ENCODE measurements at regions not wholly inside any gene's neighbourhood (a gene's known extent, or its start where the extent isn't known, plus 50 kb on each side); places are given as distances from the start of the nearest gene placed in this dataset.
A peak's percentile ranks its signal among the peaks of the same experiment; 100 is the strongest.

- no peak for DNase-seq (ENCODE audit: low spot score)
- Histone ChIP-seq H2AFZ (no peak overlapping the region), H3K9me2 (replicated peaks; ENCODE audit: insufficient read depth) (no peaks in the 10 kb centered on the region), H3K4me1 (ENCODE audit: insufficient read depth) (no peaks in the 10 kb centered on the region), H3K4me3 (no peak overlapping the region), H3K4me2 (no peak overlapping the region), H3K9me3 (ENCODE audit: low read depth) (no peaks in the 10 kb centered on the region), H3K27ac (no peak overlapping the region), H4K20me1 (ENCODE audit: insufficient read depth, poor library complexity, severe bottlenecking) (no peaks in the 10 kb centered on the region), H3K36me3 (replicated peaks; ENCODE audit: insufficient read depth, low read depth) (no peaks in the 10 kb centered on the region), H3K79me2 (no peaks in the 10 kb centered on the region), H3K27me3 (no peaks in the 10 kb centered on the region)
- WGBS (ENCODE audit: low lambda C conversion rate, missing lambda C conversion rate): 74% methylated on average over 2 of the region's 2 CpGs
- TF ChIP-seq EZH2phosphoT487 (IDR thresholded peaks at IDR 0.05; ENCODE audit: low read depth, severe bottlenecking, unreplicated experiment) (no peak), EZH2 (IDR thresholded peaks at IDR 0.05; ENCODE audit: borderline replicate concordance) (no peak), CTCF (IDR thresholded peaks at IDR 0.05; ENCODE audit: poor library complexity) (no peak)
Measured at GRCh38 chr3:104878395-104878794, 488.3 kb upstream of the ALCAM start.

GRCh38 chr3:104879919-104880318 is 486.8 kb upstream of the ALCAM start:
- Histone ChIP-seq H3K27ac (no peak overlapping the region), H3K79me2 (no peaks in the 10 kb centered on the region), H3K9me2 (replicated peaks; ENCODE audit: insufficient read depth) (no peaks in the 10 kb centered on the region), H3K9me3 (ENCODE audit: low read depth) (no peaks in the 10 kb centered on the region), H2AFZ (peak overlapping the region; percentile 7), H3K27me3 (no peaks in the 10 kb centered on the region), H4K20me1 (ENCODE audit: insufficient read depth, poor library complexity, severe bottlenecking) (no peaks in the 10 kb centered on the region), H3K36me3 (replicated peaks; ENCODE audit: insufficient read depth, low read depth) (no peaks in the 10 kb centered on the region), H3K4me3 (no peak overlapping the region), H3K4me2 (no peak overlapping the region), H3K4me1 (ENCODE audit: insufficient read depth) (no peaks in the 10 kb centered on the region)
- no peak for DNase-seq (ENCODE audit: low spot score)
- 93% methylated on average over 2 of the region's 2 CpGs for WGBS (ENCODE audit: low lambda C conversion rate, missing lambda C conversion rate)
- TF ChIP-seq EZH2 (IDR thresholded peaks at IDR 0.05; ENCODE audit: borderline replicate concordance): no peak
- TF ChIP-seq CTCF (IDR thresholded peaks at IDR 0.05; ENCODE audit: poor library complexity): no peak
- TF ChIP-seq EZH2phosphoT487 (IDR thresholded peaks at IDR 0.05; ENCODE audit: low read depth, severe bottlenecking, unreplicated experiment): no peak

- no peaks in the 10 kb centered on the region for H3K27me3 ChIP-seq
- TF ChIP-seq EZH2phosphoT487 (IDR thresholded peaks at IDR 0.05; ENCODE audit: low read depth, severe bottlenecking, unreplicated experiment) (no peak), EZH2 (IDR thresholded peaks at IDR 0.05; ENCODE audit: borderline replicate concordance) (no peak), CTCF (IDR thresholded peaks at IDR 0.05; ENCODE audit: poor library complexity) (no peak)
- no peak overlapping the region for H3K4me2 ChIP-seq
- no peaks in the 10 kb centered on the region for H3K9me3 ChIP-seq (ENCODE audit: low read depth)
- H3K79me2 ChIP-seq: no peaks in the 10 kb centered on the region
- DNase-seq (ENCODE audit: low spot score): no peak
- H3K9me2 ChIP-seq (replicated peaks; ENCODE audit: insufficient read depth): no peaks in the 10 kb centered on the region
- 90% methylated on average over 3 of the region's 3 CpGs for WGBS (ENCODE audit: low lambda C conversion rate, missing lambda C conversion rate)
- no peak overlapping the region for H3K27ac ChIP-seq
- no peak overlapping the region for H3K4me3 ChIP-seq
- H2AFZ ChIP-seq: no peak overlapping the region
- no peaks in the 10 kb centered on the region for H3K4me1 ChIP-seq (ENCODE audit: insufficient read depth)
- no peaks in the 10 kb centered on the region for H3K36me3 ChIP-seq (replicated peaks; ENCODE audit: insufficient read depth, low read depth)
- H4K20me1 ChIP-seq (ENCODE audit: insufficient read depth, poor library complexity, severe bottlenecking): no peaks in the 10 kb centered on the region
Measured at GRCh38 chr3:104885214-104885814, 481.4 kb upstream of the ALCAM start.
